CD8-positive, alpha-beta memory T cell (primary cell): ENCODE measurements at regions not wholly inside any gene's neighbourhood (a gene's known extent, or its start where the extent isn't known, plus 50 kb on each side); places are given as distances from the start of the nearest gene placed in this dataset.

ENCODE experiments used
- CTCF ChIA-PET: fragments of 350-600 bp; sonication (Branson Sonifier 250); formaldehyde crosslinking; loops from one replicate; lab custom pipeline; 2021; ENCODE audit warnings: antibody characterized with exemption; lab: Charles Lee
- POLR2A ChIA-PET: fragments of 350-600 bp; sonication (Branson Sonifier 250); formaldehyde crosslinking; loops from one replicate; lab custom pipeline; 2021; ENCODE audit warnings: antibody characterized with exemption; lab: Charles Lee
- DNase-seq, 5 donors: peaks; one replicate each; pipeline versions ENCODE4 v3.0.0 to v3.0.0-alpha.2; 2020 to 2022; ENCODE audit warnings: mixed read lengths in 1 of 5
- H3K27ac ChIP-seq: one replicate; pipeline ENCODE4 v1.7.0; 2013; ENCODE audit warnings: low read depth, mild to moderate bottlenecking, low read length, moderate library complexity
- H3K27me3 ChIP-seq: 2 replicates; pipeline ENCODE4 v1.7.0; 2013; ENCODE audit warnings: low read length, mild to moderate bottlenecking; ENCODE audit not compliant: insufficient read depth, poor library complexity, severe bottlenecking
- H3K36me3 ChIP-seq: 2 replicates; pipeline ENCODE4 v1.7.0; 2013; ENCODE audit warnings: mild to moderate bottlenecking, low read length, moderate library complexity; ENCODE audit not compliant: insufficient read depth
- H3K4me1 ChIP-seq: 2 replicates; pipeline ENCODE4 v1.7.0; 2013; ENCODE audit warnings: mild to moderate bottlenecking, low read length, moderate library complexity; ENCODE audit not compliant: insufficient read depth
- H3K4me3 ChIP-seq: 2 replicates; pipeline ENCODE4 v1.7.0; 2013; ENCODE audit warnings: mild to moderate bottlenecking, low read length
- H3K9me3 ChIP-seq: 2 replicates; pipeline ENCODE4 v1.7.0; 2013; ENCODE audit warnings: mild to moderate bottlenecking, low read length
- H3K27ac Mint-ChIP-seq, 8 donors: one replicate each; pipeline ENCODE4 v1.8.0; 2020 to 2021; ENCODE audit warnings: mixed read lengths in 8 of 8, mild to moderate bottlenecking in 6 of 8, inconsistent platforms in 3 of 8, moderate library complexity in 3 of 8
- H3K27me3 Mint-ChIP-seq, 2 donors: one replicate each; pipeline ENCODE4 v1.8.0; 2020 to 2021; ENCODE audit warnings: mixed read lengths in 2 of 2, mild to moderate bottlenecking in 1 of 2, moderate library complexity in 1 of 2
- H3K36me3 Mint-ChIP-seq, 3 donors: one replicate each; pipeline ENCODE4 v1.8.0; 2020 to 2021; ENCODE audit warnings: mixed read lengths in 3 of 3, inconsistent platforms in 1 of 3, mild to moderate bottlenecking in 1 of 3
- H3K4me1 Mint-ChIP-seq, 3 donors: one replicate each; pipeline ENCODE4 v1.8.0; 2020 to 2021; ENCODE audit warnings: mixed read lengths in 3 of 3, inconsistent platforms in 1 of 3, mild to moderate bottlenecking in 1 of 3
- H3K4me3 Mint-ChIP-seq, 7 donors: one replicate each; pipeline ENCODE4 v1.8.0; 2020 to 2021; ENCODE audit warnings: mixed read lengths in 7 of 7, mild to moderate bottlenecking in 6 of 7, moderate library complexity in 4 of 7, inconsistent platforms in 2 of 7
- H3K9me3 Mint-ChIP-seq, 5 donors: one replicate each; pipeline ENCODE4 v1.8.0; 2020 to 2022; ENCODE audit warnings: mixed read lengths in 5 of 5, mild to moderate bottlenecking in 3 of 5, moderate library complexity in 2 of 5, inconsistent platforms in 1 of 5

DNA sequence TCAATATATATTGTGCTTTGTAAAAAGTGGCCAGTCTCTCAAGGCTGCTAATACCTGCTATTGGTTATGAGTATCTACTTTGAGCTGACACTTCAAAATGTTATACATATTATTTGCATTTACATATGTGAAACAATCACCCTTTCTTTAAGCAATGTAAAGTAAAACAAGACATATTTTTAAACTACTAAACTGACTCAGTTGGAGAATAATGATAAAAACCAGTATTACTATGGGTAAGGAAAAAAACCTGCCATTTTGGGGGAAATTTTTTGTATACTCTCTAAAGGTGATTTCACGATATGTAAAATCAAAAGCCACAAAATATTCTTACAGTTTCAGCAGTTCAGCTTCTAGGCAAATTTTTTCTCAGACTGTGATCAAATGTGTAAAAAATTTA lies 232.3 kb downstream of the PRL start:
- Mint-ChIP-seq H3K9me3 (peaks cover 0 to 6% (median 2%) of the 10 kb centered on the region in 5 donors), H3K4me3 (no peak overlapping the region), H3K27ac (no peak overlapping the region), H3K4me1 (peaks cover 5 to 8% (median 7%) of the 10 kb centered on the region in 3 donors), H3K27me3 (peaks cover 0 to 3% of the 10 kb centered on the region in 2 donors), H3K36me3 (no peaks in the 10 kb centered on the region)
- CTCF ChIA-PET: no interaction called here
- POLR2A ChIA-PET: no interaction called here
- Histone ChIP-seq H3K27ac (no peak overlapping the region), H3K27me3 (no peaks in the 10 kb centered on the region), H3K4me1 (no peaks in the 10 kb centered on the region), H3K9me3 (no peaks in the 10 kb centered on the region), H3K36me3 (no peaks in the 10 kb centered on the region), H3K4me3 (no peak overlapping the region)
- no peak for DNase-seq

DNA sequence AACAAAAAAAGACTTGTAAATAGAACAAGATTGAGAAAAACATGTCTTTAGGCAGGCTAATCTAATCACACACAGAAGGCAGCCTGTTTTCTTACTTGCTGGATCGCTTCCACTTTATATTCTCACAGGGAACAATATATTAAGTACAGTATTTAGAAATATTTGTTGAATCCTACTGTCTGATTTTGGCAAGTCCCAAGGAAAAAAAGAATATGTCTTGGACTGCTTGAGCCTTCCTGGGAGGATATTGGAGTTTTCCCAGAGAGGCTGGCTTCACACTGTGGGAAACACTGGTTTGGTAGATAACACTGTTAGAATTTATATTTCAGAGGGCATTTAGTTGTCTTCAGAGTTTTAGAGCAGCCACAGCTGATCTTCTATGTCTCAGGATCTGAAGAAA lies 229.7 kb downstream of the PRL start:
- DNase-seq: no peak
- peaks cover 5 to 8% (median 7%) of the 10 kb centered on the region in 3 donors for H3K4me1 Mint-ChIP-seq
- no peaks in the 10 kb centered on the region for H3K27me3 ChIP-seq
- ChIA-PET CTCF (no interaction called here), POLR2A (no interaction called here)
- H3K4me1 ChIP-seq: no peaks in the 10 kb centered on the region
- no peak overlapping the region for H3K27ac Mint-ChIP-seq
- peaks cover 0 to 3% (median 2%) of the 10 kb centered on the region in 5 donors for H3K9me3 Mint-ChIP-seq
- no peaks in the 10 kb centered on the region for H3K36me3 ChIP-seq
- H3K27ac ChIP-seq: no peak overlapping the region
- H3K36me3 Mint-ChIP-seq: no peaks in the 10 kb centered on the region
- H3K27me3 Mint-ChIP-seq: no peaks in the 10 kb centered on the region
- H3K4me3 Mint-ChIP-seq: no peak overlapping the region
- no peak overlapping the region for H3K4me3 ChIP-seq
- H3K9me3 ChIP-seq: no peaks in the 10 kb centered on the region

DNA sequence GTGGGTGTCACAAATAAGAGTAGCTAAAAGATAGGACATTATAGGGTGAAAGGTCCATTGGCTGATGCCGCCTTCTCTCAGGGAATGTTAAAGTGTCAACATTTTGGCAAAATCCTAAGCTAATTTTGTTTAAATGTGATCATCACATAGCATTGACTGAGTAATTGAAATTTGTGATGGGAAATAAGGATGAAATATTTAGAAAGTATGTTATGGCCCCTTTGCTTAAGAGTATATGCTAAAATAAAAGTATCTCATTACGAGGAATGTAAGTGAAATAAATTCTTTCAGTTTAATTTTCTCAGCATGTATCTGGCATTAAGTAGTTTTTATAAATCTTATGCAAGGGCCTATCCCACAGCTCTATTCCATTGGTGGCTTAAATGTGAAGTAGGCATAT lies 229.2 kb downstream of the PRL start:
- Histone ChIP-seq H3K4me1 (no peaks in the 10 kb centered on the region), H3K27me3 (no peaks in the 10 kb centered on the region), H3K36me3 (no peaks in the 10 kb centered on the region), H3K4me3 (no peak overlapping the region), H3K27ac (no peak overlapping the region), H3K9me3 (no peaks in the 10 kb centered on the region)
- Mint-ChIP-seq H3K27me3 (no peaks in the 10 kb centered on the region), H3K4me3 (no peak overlapping the region), H3K36me3 (no peaks in the 10 kb centered on the region), H3K4me1 (peaks cover 3 to 7% (median 4%) of the 10 kb centered on the region in 3 donors), H3K27ac (no peak overlapping the region), H3K9me3 (peaks cover 0 to 3% (median 2%) of the 10 kb centered on the region in 5 donors)
- POLR2A ChIA-PET: no interaction called here
- no peak for DNase-seq
- CTCF ChIA-PET: no interaction called here

DNA sequence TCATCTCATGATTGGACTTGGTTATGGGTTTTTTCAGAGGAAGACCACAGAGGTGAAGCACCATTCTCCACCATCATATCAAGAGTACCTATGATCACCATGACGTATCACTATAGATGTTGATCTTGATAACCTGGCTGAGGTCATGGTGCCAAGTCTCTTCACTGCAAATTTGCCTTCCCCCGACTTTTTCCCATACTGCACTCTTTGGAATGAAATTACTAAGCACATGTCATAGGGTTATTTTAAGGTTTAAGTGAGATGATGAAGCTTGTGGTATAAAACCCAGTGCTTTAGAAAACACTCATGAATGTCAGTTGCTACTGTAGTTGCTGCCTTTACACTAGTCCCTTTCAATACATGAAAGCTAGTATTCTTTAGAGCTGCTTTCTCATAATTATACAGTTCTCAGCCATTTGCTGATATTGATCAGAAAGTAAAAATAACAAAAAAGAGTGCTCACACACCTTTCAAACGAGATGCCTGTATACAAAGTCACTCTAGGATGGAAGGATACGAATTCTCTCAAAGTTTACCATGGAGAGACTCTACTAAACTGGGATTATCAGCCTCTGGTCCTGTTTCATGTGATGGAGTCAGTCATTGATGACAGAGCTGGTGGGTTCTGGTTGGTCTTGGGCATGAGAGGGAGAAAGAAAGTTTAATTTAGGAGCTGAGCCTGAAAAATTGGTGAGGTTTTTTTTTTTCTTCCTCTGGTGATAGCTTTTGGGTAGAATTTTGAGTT lies 228.1 kb downstream of the PRL start:
- H3K9me3 Mint-ChIP-seq: peaks cover 0 to 3% (median 0%) of the 10 kb centered on the region in 5 donors
- H3K4me1 Mint-ChIP-seq: no peaks in the 10 kb centered on the region
- no peaks in the 10 kb centered on the region for H3K36me3 Mint-ChIP-seq
- no peaks in the 10 kb centered on the region for H3K27me3 Mint-ChIP-seq
- H3K27me3 ChIP-seq: no peaks in the 10 kb centered on the region
- ChIA-PET CTCF (no interaction called here), POLR2A (no interaction called here)
- no peak overlapping the region for H3K27ac ChIP-seq
- H3K4me1 ChIP-seq: no peaks in the 10 kb centered on the region
- no peak overlapping the region for H3K27ac Mint-ChIP-seq
- H3K4me3 ChIP-seq: no peak overlapping the region
- no peaks in the 10 kb centered on the region for H3K36me3 ChIP-seq
- no peak overlapping the region for H3K4me3 Mint-ChIP-seq
- DNase-seq: no peak
- H3K9me3 ChIP-seq: no peaks in the 10 kb centered on the region

DNA sequence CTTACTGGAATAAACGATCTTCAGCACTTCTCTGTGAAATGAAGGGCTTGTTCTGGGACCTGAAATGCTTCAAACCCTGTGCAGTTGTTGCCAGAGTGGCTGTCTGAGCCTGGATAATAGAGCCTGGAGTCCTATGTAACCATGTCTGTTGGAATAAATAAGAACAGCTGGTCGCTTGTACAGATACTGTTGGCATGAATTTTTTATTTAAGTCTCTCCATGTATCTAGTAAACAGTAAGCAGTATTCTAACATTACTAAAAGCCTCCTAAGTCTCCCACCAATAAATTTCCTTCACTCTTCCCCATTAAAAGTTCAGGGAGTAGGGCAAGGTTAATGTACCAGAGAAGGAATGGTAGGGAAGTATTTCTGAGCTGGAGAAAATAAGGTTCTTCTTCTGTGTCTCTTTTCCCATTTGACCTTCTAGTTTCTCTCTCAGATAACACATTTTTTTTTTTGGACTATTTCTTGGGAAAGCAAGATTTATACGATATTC lies 227.5 kb downstream of the PRL start:
- H3K4me3 ChIP-seq: no peak overlapping the region
- ChIA-PET CTCF (no interaction called here), POLR2A (no interaction called here)
- H3K4me1 ChIP-seq: no peaks in the 10 kb centered on the region
- Mint-ChIP-seq H3K27ac (no peak overlapping the region), H3K9me3 (peaks cover 0 to 2% (median 0%) of the 10 kb centered on the region in 5 donors), H3K4me3 (no peak overlapping the region), H3K4me1 (no peaks in the 10 kb centered on the region), H3K27me3 (no peaks in the 10 kb centered on the region), H3K36me3 (no peaks in the 10 kb centered on the region)
- H3K36me3 ChIP-seq: no peaks in the 10 kb centered on the region
- no peak overlapping the region for H3K27ac ChIP-seq
- no peaks in the 10 kb centered on the region for H3K27me3 ChIP-seq
- no peak for DNase-seq
- no peaks in the 10 kb centered on the region for H3K9me3 ChIP-seq

DNA sequence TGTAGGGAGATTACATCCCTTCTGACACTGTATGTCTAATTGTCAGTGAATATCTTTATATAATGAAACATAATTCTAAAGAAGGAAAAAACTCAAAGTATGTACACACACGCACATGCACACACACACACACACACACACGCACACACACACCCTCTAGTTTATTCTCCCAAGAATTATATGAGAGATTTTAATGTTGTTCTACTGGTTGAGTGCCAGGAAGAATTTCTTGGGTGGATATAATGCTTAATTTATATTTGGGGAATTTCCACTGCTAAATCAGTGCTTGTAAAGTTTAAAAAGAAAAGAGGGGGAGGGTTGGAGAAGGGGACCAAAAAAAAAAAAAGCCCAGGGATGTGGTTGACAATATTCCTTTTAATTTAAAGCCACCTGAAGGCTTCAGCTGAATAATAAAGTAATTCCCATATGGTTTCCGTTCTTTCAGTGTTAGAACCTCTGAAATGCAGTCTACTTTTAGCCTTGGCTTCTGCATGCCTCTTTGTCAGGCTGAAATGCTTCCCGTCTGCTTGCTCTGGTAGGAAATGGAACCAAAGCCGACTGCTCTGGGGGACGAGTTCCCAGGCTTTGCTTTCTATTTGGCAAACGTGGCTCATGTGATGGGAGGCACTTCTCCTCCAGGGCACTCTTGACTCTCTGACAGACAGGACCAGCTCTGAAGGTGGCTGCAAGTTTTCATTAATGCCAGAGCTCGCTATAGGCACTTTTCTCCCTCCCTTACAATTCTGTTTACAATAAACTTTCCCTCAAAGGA lies 225.4 kb downstream of the PRL start:
- CTCF ChIA-PET: interaction anchor here (0.7 kb wide), 1 partner anchor 851 kb away, joined by 3 read pairs; no protein-coding TSS in a partner anchor

DNA sequence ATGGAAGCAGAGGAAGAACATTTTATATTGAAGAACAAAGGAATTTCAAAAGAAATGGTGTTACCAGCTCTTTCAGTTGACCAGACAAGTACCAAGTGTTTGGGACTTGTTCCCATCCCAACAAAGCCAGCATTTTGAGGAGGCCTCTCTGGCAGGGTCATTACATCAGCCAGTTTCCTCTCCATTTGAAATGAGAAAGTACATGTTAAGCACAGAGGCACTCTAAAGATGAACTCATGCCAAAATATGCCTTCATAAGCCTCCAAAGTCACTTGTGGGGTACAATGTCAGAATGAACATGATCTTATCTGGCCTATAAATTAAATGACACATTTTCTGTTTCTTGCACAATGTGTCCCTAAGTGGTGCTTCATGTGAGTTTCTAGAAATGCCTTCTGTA lies 223.9 kb downstream of the PRL start:
- H3K27ac Mint-ChIP-seq: no peak overlapping the region
- no peaks in the 10 kb centered on the region for H3K9me3 ChIP-seq
- no peaks in the 10 kb centered on the region for H3K36me3 Mint-ChIP-seq
- no peak overlapping the region for H3K4me3 Mint-ChIP-seq
- no peak overlapping the region for H3K4me3 ChIP-seq
- H3K27ac ChIP-seq: no peak overlapping the region
- H3K36me3 ChIP-seq: no peaks in the 10 kb centered on the region
- CTCF ChIA-PET: no interaction called here
- no peaks in the 10 kb centered on the region for H3K27me3 Mint-ChIP-seq
- H3K9me3 Mint-ChIP-seq: peaks cover 0 to 3% (median 2%) of the 10 kb centered on the region in 5 donors
- POLR2A ChIA-PET: no interaction called here
- no peaks in the 10 kb centered on the region for H3K4me1 Mint-ChIP-seq
- no peaks in the 10 kb centered on the region for H3K4me1 ChIP-seq
- DNase-seq: no peak
- no peaks in the 10 kb centered on the region for H3K27me3 ChIP-seq

More for the DNA sequence above, 225.4 kb downstream of the PRL start:
- Histone ChIP-seq H3K27ac (no peak overlapping the region), H3K4me3 (no peak overlapping the region), H3K4me1 (no peaks in the 10 kb centered on the region), H3K9me3 (no peaks in the 10 kb centered on the region), H3K27me3 (no peaks in the 10 kb centered on the region), H3K36me3 (no peaks in the 10 kb centered on the region)
- H3K27me3 Mint-ChIP-seq: no peaks in the 10 kb centered on the region
- no peak for DNase-seq
- H3K4me1 Mint-ChIP-seq: no peaks in the 10 kb centered on the region
- H3K4me3 Mint-ChIP-seq: no peak overlapping the region
- POLR2A ChIA-PET: no interaction called here
- peaks cover 0 to 3% (median 2%) of the 10 kb centered on the region in 5 donors for H3K9me3 Mint-ChIP-seq
- no peak overlapping the region for H3K27ac Mint-ChIP-seq
- no peaks in the 10 kb centered on the region for H3K36me3 Mint-ChIP-seq

DNA sequence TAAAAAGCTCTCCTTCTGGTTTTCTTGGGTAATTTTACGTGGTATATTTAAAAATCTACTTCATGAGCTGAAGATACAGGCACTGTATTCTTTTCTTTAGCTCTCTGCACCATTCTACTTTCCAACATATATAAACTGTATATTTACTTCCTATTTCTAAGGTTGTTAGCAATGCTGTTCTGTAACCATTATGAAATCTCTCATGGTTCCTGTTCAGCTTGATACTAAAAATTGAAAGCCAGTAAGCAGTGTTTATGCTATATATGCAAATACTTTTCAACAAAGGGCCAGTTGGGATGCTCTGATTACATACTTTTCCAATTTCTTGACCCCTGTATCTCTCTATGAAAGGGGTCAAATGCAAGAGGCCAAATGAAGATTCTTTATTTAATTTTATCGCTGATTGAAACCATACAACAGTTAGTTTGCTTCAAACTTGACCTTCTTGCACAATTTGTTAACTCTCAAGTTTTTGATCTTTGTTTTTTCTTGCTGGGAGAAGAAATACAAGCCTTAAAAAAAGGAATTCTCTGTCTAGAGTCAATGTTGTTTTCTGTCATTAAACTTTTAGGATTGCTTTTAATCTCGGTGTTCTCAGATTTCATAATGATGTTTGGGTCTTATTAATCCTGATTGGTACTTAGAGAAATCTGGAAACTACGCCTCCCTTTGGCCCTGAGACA lies 223.2 kb downstream of the PRL start:
- H3K36me3 ChIP-seq: no peaks in the 10 kb centered on the region
- H3K4me3 ChIP-seq: no peak overlapping the region
- DNase-seq: no peak
- H3K27me3 Mint-ChIP-seq: peaks cover 0 to under 1% of the 10 kb centered on the region in 2 donors
- no peak overlapping the region for H3K27ac ChIP-seq
- peaks cover 0 to 3% (median 2%) of the 10 kb centered on the region in 5 donors for H3K9me3 Mint-ChIP-seq
- no peak overlapping the region for H3K27ac Mint-ChIP-seq
- POLR2A ChIA-PET: no interaction called here
- no peaks in the 10 kb centered on the region for H3K4me1 Mint-ChIP-seq
- H3K4me1 ChIP-seq: no peaks in the 10 kb centered on the region
- no peaks in the 10 kb centered on the region for H3K27me3 ChIP-seq
- H3K4me3 Mint-ChIP-seq: no peak overlapping the region
- CTCF ChIA-PET: no interaction called here
- H3K36me3 Mint-ChIP-seq: no peaks in the 10 kb centered on the region
- no peaks in the 10 kb centered on the region for H3K9me3 ChIP-seq
